Adrenal gland (tissue), 5 donors: ENCODE measurements at regions not wholly inside any gene's neighbourhood (a gene's known extent, or its start where the extent isn't known, plus 50 kb on each side); places are given as distances from the start of the nearest gene placed in this dataset.

Experiments used
- CTCF ChIP-seq, 6 experiments: fragments of 450-650 bp in 4 of 6; fragments of 200-600 bp in 2 of 6; sonication (generic) in 1 of 6; IDR thresholded peaks; 1 replicate in 5 of 6; 2 replicates in 1 of 6; pipeline versions ENCODE4 v1.5.1 to v1.8.0; 2016 to 2021; ENCODE audit warnings: antibody characterized with exemption in 6 of 6, mild to moderate bottlenecking in 2 of 6, moderate library complexity in 1 of 6
- POLR2A ChIP-seq, 2 donors: fragments of 450-650 bp; IDR thresholded peaks; one replicate each; pipeline ENCODE4 v1.6.1; 2017; ENCODE audit warnings: antibody characterized with exemption in 2 of 2, mild to moderate bottlenecking in 2 of 2, moderate library complexity in 1 of 2
- donor health status: DM: no; HTN: no; CAD: no.

- no peak for TF ChIP-seq CTCF (IDR thresholded peaks at IDR 0.05)
- no peak for TF ChIP-seq POLR2A (IDR thresholded peaks at IDR 0.05)
Observed at GRCh38 chr16:76669288-76669687, 392.1 kb downstream of the CNTNAP4 start.
